ENCODE measurements at regions not wholly inside any gene's neighbourhood (a gene's known extent, or its start where the extent isn't known, plus 50 kb on each side); places are given as distances from the start of the nearest gene placed in this dataset.

DNA sequence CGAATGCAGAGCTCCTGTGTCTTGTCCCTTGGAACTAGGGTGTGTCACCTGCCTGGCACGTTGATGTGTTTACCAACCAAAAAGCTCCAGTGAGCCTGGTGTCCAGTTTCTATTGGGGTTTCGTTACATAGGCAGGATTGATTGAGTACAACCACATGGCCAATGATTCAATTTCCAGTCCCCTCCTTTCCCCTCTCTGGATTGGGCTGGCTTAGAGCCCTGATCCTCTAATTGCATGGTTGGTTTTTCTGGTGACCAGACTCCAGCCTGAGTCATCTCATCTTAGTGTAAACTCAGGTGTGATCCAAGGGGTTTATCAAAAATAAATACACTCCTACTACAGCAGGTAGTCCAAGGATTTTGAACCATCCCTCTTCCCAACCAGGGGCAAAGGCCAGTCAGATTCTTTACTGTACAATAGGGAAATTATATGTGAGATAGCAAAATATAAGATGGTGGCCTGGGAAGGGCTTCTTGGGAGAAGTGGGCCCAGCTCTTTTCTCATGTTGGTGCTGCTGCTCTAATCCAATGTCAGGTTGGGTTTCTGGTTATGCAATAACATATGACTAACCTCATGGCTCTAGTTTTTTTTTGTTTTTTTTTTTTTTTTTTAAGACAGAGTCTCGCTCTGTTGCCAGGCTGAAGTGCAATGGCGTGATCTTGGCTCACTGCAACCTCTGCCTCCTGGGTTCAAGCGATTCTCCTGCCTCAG lies 64.7 kb upstream of the MGAT5 start:
- DNase-seq, result no peak

DNA sequence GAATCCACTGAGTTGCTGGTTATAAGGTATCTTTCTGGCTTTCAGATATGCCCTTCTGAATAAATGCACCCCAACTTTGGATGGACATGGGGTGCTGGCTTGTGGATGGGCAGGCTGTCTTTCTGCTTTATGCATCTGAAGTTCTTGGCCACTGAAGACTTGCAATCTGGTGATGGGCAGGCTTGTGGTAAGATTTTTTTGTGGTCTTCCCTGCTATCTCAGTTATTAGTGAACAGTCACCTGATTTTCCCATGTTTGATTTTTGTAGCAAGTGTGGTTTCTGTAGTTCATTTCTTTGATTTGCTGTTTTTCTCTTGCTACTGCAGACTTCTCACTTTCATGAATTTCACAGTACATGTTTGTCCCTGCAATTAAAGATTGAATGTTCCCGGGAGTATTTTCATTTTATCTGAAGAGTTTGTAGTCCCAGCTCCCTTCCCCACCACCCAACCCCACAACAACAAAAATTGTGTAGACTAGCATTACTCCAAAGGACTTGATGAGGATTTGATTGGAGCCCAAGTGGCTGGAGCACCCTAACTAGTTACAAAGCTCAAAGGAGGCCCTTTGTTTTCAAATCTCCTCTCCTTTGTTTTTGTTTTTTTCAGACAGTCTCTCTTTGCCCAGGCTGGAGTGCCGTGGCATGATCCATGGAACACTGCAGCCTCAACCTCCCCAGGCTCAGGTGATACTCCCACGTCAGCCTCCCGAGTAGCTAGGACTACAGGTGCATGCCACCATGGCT lies 63.6 kb upstream of the MGAT5 start:
- DNase-seq, result no peak

DNA sequence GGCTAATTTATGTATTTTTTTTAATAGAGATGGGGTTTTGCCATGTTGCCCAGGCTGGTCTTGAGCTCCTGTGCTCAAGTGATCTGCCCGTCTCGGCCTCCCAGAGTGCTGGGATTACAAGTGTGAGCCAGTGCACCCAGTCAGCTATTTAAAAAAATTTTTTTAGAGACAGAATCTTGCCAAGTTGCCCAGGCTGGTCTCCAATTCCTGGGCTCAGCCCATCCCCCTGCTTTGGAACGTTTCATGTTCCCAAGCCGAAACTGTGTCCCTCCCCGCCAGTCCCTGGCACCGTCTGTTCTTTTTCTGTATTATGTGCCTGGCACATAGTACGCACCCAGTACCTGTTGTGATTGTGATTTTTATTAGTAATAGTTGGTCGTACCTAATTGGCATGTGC lies 63.1 kb upstream of the MGAT5 start:
- no peak for DNase-seq

DNA sequence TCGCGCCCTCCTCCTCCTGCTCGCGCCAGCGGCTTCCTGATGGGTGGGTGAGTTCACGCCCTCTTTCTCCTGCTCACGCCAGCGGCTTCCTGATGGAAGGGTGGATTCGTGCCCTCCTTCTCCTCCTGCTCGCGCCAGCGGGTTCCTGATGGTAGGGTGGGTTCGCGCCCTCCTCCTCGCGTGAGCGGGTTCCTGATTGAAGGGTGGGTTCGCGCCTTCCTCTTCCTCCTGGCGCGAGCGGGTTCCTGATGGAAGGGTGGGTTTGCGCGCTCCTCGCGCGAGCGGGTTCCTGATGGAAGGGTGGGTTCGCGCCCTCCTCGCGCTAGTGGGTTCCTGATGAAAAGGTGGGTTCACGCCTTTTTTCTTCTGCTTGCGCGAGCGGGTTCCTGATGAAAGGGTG lies 62.0 kb upstream of the MGAT5 start:
- DNase-seq, result no peak

DNA sequence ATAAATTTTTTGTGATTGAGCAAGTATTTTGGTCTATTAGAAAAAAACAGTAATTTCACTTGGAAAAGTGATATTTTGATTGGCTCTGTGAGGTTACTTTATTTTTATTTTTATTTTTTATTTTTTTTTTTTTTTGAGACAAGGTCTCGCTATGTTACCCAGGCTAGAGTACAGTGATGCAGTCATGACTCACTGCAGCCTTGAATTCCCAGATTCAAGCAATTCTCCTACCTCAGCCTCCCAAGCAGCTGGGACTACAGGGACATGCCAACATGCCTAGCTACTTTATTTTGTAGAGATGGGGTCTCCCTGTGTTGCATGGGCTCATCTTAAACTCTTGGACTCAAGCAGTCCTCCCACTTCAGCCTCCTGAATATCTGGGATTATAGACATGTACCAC lies 60.9 kb upstream of the MGAT5 start:
- DNase-seq, result no peak

DNA sequence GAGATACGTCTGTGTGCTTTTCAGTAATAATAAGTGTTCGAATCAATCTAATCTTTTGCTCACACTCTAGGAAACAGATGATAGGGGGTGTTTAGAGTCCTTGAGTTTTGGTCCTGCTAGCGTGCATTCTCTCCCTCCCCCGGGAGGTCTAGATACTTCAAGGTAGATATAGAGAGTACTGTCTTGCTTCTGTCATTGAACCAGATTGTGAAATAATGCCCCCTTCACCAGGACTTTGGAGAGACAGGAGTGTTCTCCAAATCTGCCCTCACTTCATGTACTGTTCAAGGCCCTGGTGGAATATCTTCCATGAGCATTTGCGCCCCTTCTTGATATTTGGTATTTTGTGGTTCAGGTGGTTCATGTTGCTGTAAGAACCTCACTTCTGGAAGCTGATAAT lies 59.4 kb upstream of the MGAT5 start:
- no peak for DNase-seq

DNA sequence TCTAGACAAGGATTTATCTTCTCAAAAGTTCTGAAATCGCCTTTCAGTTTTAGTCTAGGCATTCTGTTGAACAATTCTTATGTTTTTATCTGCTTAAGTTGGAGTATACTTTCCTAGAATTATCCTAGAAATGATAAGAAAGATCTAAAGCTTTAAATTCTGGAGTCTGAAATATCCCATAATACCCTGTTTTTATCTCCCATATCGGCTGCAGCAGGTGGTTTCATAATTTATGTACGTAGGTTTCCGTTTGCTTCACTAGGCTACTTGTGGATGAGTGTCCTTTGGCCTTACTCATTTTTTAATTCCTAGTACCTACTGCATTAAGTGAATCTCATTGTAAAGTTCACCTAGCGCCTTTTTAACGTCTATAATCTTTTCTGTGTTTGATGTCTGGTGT lies 58.5 kb upstream of the MGAT5 start:
- DNase-seq, result no peak

DNA sequence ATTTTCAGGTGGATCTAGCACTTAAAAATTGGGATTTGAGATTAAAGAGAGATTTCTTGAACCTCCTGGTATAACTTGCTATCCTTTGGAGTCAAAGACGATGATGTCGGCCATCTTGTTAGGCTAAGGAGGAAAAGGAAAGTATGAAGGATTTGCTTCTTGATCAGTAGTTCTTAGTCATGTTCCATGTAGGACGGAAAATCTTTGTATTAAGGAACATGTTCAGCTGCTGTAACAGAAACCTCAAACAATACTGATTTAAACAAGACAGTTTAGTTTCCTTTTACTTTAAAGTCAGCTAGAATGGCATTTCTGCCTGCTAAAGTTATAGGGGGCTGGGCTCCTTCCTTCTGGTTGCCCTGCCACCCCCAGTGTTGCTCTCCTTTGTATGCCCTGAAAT lies 56.4 kb upstream of the MGAT5 start:
- DNase-seq, result no peak

DNA sequence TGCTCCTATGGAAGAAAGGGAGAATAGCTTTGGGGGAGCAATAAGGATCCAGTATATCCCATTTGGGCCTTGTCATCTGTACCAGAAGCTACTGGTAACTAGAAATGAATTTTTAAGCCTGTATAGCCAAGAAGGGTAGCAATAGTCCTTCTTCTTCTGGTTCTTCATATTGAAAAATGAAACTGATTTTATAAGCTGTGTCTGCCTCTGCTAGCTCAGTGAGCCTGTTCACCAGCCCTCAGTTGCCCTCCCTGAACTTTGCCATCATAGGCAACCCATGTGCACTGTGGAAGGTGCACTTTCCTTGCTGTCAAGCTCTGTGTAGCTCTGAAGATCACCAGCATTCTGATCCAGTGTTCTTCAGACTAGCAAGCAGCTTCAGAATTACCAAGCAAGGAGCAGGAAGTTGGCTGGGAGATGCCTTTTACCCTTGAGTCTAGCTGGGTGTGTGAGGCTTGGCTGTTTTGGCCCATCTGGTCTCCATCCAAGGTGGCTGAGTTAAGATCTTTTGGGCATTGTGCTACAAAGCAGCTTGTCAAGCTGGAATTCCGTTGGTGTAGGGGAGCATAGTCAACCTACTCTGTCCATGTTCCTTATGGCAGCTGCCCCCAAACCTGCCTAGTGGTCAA lies 55.8 kb upstream of the MGAT5 start:
- DNase-seq, result no peak

DNA sequence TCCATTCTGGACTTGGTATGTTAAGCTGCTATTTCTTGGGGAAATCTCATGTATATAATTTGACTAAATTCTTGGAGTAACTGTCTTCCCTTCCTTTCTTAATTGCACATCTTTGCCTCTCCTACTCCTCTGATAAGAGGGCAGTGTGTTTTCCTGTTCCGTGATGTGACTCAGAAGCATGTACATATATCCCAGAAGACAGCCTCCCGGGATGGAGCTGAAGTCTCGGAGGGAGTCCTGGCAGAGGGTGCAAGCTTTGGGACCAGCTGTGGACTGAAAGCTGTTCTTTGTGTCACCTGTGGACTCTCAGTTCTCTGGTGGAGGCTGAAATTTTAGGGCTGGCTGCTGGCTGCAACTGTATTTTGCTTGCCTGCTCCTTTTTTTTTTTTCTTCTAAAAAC lies 54.7 kb upstream of the MGAT5 start:
- no peak for DNase-seq

DNA sequence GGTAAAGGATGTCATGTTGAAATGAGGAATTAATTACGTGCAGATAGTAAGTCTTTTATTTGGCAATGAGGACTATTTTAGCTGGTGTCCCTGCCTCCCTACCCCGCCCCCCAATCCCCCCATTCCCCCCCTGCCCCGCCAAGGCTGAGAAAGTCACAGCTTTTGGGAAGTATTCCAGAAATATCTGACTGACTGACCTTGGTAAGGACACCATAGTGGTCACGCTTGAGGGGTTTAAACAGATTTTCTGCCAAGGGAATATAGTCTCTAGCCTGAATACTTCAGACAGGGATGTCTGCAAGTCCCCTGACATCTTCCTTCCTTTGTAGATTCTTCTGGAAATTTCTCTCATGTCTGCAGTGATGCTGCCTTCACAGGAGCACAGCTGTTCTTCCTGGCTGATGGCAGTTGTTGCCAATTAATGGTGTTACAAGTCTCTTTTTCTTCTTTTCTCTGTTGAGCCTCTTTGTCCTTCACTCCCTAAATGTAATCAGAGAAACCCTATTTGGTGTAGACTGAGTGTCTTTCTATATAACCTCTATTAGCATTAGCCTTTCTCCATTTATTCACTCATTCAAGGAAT lies 53.7 kb upstream of the MGAT5 start:
- DNase-seq, result no peak

DNA sequence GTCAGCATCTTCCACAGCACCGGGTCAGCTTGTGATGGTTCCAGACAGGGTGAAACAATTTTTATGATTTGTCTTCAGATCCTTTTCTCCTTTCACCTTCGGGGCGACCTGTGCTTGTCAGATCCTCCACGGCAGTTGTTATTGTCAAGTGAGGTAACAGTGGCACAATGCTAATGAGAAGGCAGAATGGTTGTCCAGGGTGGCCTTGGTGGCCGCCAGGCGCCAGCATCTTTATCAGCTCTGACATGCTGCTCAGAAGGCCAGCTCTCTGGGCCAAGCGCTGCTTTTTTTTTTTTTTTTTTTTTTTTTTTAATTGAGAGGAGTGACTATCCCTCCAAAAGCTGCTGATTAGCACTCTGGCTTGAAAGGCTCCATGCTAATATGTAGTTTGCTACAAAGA lies 52.3 kb upstream of the MGAT5 start:
- DNase-seq, result no peak

DNA sequence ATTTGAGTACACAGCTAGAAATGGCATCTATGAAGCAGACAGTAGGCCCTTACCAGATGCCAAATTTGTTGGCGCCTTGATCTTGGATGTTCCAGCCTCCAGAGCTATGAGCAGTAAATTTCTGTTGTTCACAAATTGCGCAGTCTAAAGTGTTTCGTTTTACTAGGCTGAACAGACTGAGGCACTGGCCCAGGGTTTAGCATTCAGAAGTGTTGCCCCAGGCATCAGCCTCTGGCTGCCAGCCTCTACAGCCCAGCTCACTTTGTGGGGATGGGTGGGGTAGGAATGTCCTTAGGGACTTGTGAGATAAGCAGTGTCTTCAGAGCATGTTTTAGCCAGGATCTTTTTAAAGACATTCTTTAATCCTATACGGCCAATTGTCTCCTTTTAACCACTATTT lies 51.5 kb upstream of the MGAT5 start:
- no peak for DNase-seq

DNA sequence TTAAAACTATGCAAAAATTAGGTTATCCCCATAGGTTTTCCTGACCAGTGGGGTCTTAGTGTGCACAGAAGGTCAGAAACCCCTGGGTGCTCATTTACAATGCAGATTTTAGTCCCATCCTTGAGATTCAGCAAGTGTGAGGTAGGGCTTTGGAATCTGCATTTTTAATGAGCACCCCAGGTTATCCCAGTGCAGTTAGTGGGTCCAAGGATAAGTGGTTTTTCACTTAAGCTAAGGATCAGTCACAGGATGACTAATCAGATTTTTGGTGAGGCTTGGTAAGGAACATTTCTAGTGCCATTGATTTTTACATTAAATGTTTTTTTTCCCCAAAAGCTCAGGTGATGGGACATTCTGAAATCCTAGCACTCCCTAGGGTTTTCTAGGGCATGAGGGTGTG lies 50.7 kb upstream of the MGAT5 start:
- no peak for DNase-seq
